DOHH2 (cell line): ENCODE measurements at regions not wholly inside any gene's neighbourhood (a gene's known extent, or its start where the extent isn't known, plus 50 kb on each side); places are given as distances from the start of the nearest gene placed in this dataset.

Experiments used
- H3F3A ChIP-seq: fragments of 200-600 bp; sonication (generic), shearing (Covaris generic); 2 replicates; pipeline ENCODE4 v1.6.0; 2016; ENCODE audit warnings: antibody characterized with exemption, mild to moderate bottlenecking; ENCODE audit not compliant: control insufficient read depth, insufficient read depth
- H3K27ac ChIP-seq: fragments of 200-600 bp; sonication (generic); 2 replicates; pipeline ENCODE4 v1.5.1; 2014; ENCODE audit warnings: low read depth, mild to moderate bottlenecking, low read length, moderate library complexity
- H3K27me3 ChIP-seq: fragments of 200-600 bp; sonication (generic); 2 replicates; pipeline ENCODE4 v1.6.1; 2014; ENCODE audit warnings: mild to moderate bottlenecking, low read length, mixed read lengths; ENCODE audit not compliant: control insufficient read depth
- H3K36me3 ChIP-seq: fragments of 200-600 bp; sonication (generic); 2 replicates; pipeline ENCODE4 v1.6.1; 2014; ENCODE audit warnings: mild to moderate bottlenecking, low read length, moderate library complexity, mixed read lengths; ENCODE audit not compliant: control insufficient read depth
- H3K4me1 ChIP-seq: fragments of 200-600 bp; sonication (generic); 2 replicates; pipeline ENCODE4 v1.6.1; 2014; ENCODE audit warnings: mild to moderate bottlenecking, low read length, mixed read lengths; ENCODE audit not compliant: control insufficient read depth
- H3K4me2 ChIP-seq: fragments of 200-600 bp; sonication (generic); 2 replicates; pipeline ENCODE4 v1.6.0; 2014; ENCODE audit warnings: mild to moderate bottlenecking, low read length, moderate library complexity
- H3K4me3 ChIP-seq: fragments of 200-600 bp; sonication (generic); 2 replicates; pipeline ENCODE4 v1.5.1; 2014; ENCODE audit warnings: mild to moderate bottlenecking, low read length, mixed read lengths
- H3K79me2 ChIP-seq: fragments of 200-600 bp; sonication (generic); 2 replicates; pipeline ENCODE4 v1.6.1; 2014; ENCODE audit warnings: mild to moderate bottlenecking, low read length, mixed read lengths; ENCODE audit not compliant: control insufficient read depth
- H3K9me2 ChIP-seq: fragments of 200-600 bp; sonication (generic); replicated peaks from 2 replicates; pipeline ENCODE4 v1.6.1; 2014; ENCODE audit warnings: mild to moderate bottlenecking, low read length, mixed read lengths; ENCODE audit not compliant: control insufficient read depth
- H3K9me3 ChIP-seq: fragments of 200-600 bp; sonication (generic); 2 replicates; pipeline ENCODE4 v1.6.1; 2014; ENCODE audit warnings: antibody characterized with exemption, low read length, mixed read lengths; ENCODE audit not compliant: control insufficient read depth, insufficient read depth
- H4K20me1 ChIP-seq: fragments of 200-600 bp; sonication (generic); 2 replicates; pipeline ENCODE4 v1.6.0; 2014; ENCODE audit warnings: low read depth, mild to moderate bottlenecking, antibody characterized with exemption, low read length, moderate library complexity; ENCODE audit not compliant: control insufficient read depth, insufficient read depth
- CTCF ChIP-seq: fragments of 200-600 bp; sonication (generic); IDR thresholded peaks from one replicate; pipeline ENCODE4 v1.5.1; 2014; ENCODE audit warnings: antibody characterized with exemption, mild to moderate bottlenecking, low read depth, low read length; ENCODE audit not compliant: poor library complexity, severe bottlenecking
- EZH2phosphoT487 ChIP-seq: fragments of 200-600 bp; sonication (generic); IDR thresholded peaks from 2 replicates; pipeline ENCODE4 v1.6.1; 2017; ENCODE audit warnings: borderline replicate concordance, mild to moderate bottlenecking, antibody characterized with exemption, low read length, moderate library complexity, mixed read lengths

- Histone ChIP-seq H3K9me3 (no peaks in the 10 kb centered on the region), H3K4me1 (no peaks in the 10 kb centered on the region), H3K27ac (no peak overlapping the region), H3F3A (no peaks in the 10 kb centered on the region), H3K36me3 (no peaks in the 10 kb centered on the region), H3K9me2 (no peaks in the 10 kb centered on the region), H3K27me3 (no peaks in the 10 kb centered on the region), H3K4me2 (no peak overlapping the region), H3K4me3 (no peak overlapping the region), H4K20me1 (no peaks in the 10 kb centered on the region), H3K79me2 (no peaks in the 10 kb centered on the region)
- TF ChIP-seq EZH2phosphoT487 (no peak), CTCF (no peak)
Observed at GRCh38 chr1:56235909-56236510, 343.4 kb downstream of the PLPP3 start.

GRCh38 chr1:56229186-56229585, 350.2 kb downstream of the PLPP3 start:
- no peak overlapping the region for H3K4me2 ChIP-seq
- no peak overlapping the region for H3K27ac ChIP-seq
- no peaks in the 10 kb centered on the region for H3K4me1 ChIP-seq
- H3K9me3 ChIP-seq: no peaks in the 10 kb centered on the region
- H3K9me2 ChIP-seq: no peaks in the 10 kb centered on the region
- H3K36me3 ChIP-seq: no peaks in the 10 kb centered on the region
- no peaks in the 10 kb centered on the region for H3K79me2 ChIP-seq
- no peaks in the 10 kb centered on the region for H3F3A ChIP-seq
- no peaks in the 10 kb centered on the region for H4K20me1 ChIP-seq
- no peaks in the 10 kb centered on the region for H3K27me3 ChIP-seq
- H3K4me3 ChIP-seq: no peak overlapping the region
- TF ChIP-seq EZH2phosphoT487 (no peak), CTCF (no peak)

GRCh38 chr1:56227886-56228285, 351.5 kb downstream of the PLPP3 start:
- no peaks in the 10 kb centered on the region for H4K20me1 ChIP-seq
- H3K4me1 ChIP-seq: no peaks in the 10 kb centered on the region
- no peak overlapping the region for H3K4me2 ChIP-seq
- no peaks in the 10 kb centered on the region for H3K36me3 ChIP-seq
- no peak overlapping the region for H3K4me3 ChIP-seq
- no peaks in the 10 kb centered on the region for H3K9me2 ChIP-seq
- H3K79me2 ChIP-seq: no peaks in the 10 kb centered on the region
- H3K27me3 ChIP-seq: no peaks in the 10 kb centered on the region
- H3K27ac ChIP-seq: no peak overlapping the region
- H3K9me3 ChIP-seq: no peaks in the 10 kb centered on the region
- H3F3A ChIP-seq: no peaks in the 10 kb centered on the region
- TF ChIP-seq EZH2phosphoT487: no peak
- TF ChIP-seq CTCF: no peak
